K562 (cell line): ENCODE measurements at regions not wholly inside any gene's neighbourhood (a gene's known extent, or its start where the extent isn't known, plus 50 kb on each side); places are given as distances from the start of the nearest gene placed in this dataset.

Experiments used
- MCM2 ChIP-seq: fragments of 450-650 bp; IDR thresholded peaks from 2 replicates; pipeline ENCODE4 v1.6.1; 2017; ENCODE audit warnings: low read depth, mild to moderate bottlenecking
- RBBP5 ChIP-seq: fragments of 200-600 bp; sonication (generic); IDR thresholded peaks from 2 replicates; pipeline ENCODE4 v1.6.1; 2012; ENCODE audit warnings: borderline replicate concordance, mild to moderate bottlenecking, low read length, control low read depth, inconsistent platforms; ENCODE audit not compliant: insufficient read depth, poor library complexity, severe bottlenecking
- ZFP30 ChIP-seq: fragments of 250-450 bp; sonication (Bioruptor Pico); IDR thresholded peaks from 2 replicates; pipeline ENCODE4 v1.8.0; 2022; ENCODE audit warnings: moderate library complexity, mild to moderate bottlenecking, inconsistent platforms, borderline replicate concordance
- ZNF143 ChIP-seq: sonication (generic); formaldehyde crosslinking; IDR thresholded peaks from 2 replicates; pipeline ENCODE4 v1.9.0; 2022; ENCODE audit warnings: mild to moderate bottlenecking, missing genetic modification reagents
- ZNF224 ChIP-seq: sonication (generic); formaldehyde crosslinking; IDR thresholded peaks from 2 replicates; pipeline ENCODE4 v1.8.0; 2022; ENCODE audit warnings: mild to moderate bottlenecking, missing genetic modification reagents
- ZNF77 ChIP-seq: fragments of 250-450 bp; sonication (Bioruptor Pico); IDR thresholded peaks from 2 replicates; pipeline ENCODE4 v1.5.0; 2020
- TF ChIP-seq, protein P1 (sequence below): IDR thresholded peaks from 2 replicates; pipeline ENCODE4 v1.6.1; 2016; ENCODE audit warnings: missing genetic modification characterization, missing compliant biosample characterization
- TF ChIP-seq, protein P2 (sequence below): fragments of 250-450 bp; sonication (Bioruptor Pico); IDR thresholded peaks from 2 replicates; pipeline ENCODE4 v1.5.0; 2021
- TF ChIP-seq, protein P3 (sequence below): fragments of 450-650 bp; IDR thresholded peaks from 2 replicates; pipeline ENCODE4 v1.6.1; 2016; ENCODE audit warnings: mild to moderate bottlenecking, moderate library complexity

DNA sequence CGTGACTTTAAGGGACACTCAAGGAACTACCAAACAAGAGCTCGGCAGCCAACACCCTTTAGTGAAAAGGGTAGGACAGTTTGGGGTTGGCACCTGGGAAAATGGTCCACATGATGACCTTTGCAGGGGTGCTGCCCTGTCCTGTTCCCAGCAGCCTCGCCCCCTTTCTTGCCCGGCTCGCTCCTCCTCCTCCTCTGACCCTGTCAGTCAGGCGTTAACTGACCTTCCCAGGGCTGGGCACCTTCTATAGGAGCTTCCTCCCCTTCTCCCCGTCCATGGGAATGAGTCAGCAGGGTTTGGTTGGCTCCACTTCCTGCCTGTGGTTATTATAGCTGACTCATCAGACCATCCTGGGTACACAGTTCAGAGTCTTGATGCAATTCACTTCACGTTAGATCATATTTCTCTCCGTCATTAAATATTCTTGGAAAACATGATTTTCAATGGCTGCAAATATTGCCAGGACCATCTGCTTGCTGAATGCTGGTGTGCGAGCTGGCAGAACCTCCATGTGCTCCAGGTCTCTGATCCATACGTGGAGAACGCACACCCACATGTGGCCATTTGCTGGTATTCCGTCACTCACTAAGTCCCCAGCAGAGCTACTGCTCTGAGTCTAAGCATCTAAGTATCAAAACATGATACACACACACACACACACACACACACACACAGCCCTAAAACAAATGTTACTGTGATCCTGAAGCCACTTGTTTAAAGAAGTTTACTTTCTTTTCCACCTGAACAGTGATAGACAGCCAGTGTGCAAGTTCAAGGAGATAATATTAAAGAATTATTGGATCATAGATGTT lies 185.0 kb downstream of the ANAPC1 start (continued):
- TF ChIP-seq RBBP5 (peak; percentile 54), ZNF143 (CRISPR knock-in tag) (no peak), MCM2 (no peak), ZNF77 (CRISPR knock-in tag) (no peak), ZNF224 (CRISPR knock-in tag) (no peak), ZFP30 (CRISPR knock-in tag) (no peak)
- TF ChIP-seq, protein P1, sequence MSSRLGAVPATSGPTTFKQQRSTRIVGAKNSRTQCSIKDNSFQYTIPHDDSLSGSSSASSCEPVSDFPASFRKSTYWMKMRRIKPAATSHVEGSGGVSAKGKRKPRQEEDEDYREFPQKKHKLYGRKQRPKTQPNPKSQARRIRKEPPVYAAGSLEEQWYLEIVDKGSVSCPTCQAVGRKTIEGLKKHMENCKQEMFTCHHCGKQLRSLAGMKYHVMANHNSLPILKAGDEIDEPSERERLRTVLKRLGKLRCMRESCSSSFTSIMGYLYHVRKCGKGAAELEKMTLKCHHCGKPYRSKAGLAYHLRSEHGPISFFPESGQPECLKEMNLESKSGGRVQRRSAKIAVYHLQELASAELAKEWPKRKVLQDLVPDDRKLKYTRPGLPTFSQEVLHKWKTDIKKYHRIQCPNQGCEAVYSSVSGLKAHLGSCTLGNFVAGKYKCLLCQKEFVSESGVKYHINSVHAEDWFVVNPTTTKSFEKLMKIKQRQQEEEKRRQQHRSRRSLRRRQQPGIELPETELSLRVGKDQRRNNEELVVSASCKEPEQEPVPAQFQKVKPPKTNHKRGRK (tag), result no peak
- TF ChIP-seq, protein P2, sequence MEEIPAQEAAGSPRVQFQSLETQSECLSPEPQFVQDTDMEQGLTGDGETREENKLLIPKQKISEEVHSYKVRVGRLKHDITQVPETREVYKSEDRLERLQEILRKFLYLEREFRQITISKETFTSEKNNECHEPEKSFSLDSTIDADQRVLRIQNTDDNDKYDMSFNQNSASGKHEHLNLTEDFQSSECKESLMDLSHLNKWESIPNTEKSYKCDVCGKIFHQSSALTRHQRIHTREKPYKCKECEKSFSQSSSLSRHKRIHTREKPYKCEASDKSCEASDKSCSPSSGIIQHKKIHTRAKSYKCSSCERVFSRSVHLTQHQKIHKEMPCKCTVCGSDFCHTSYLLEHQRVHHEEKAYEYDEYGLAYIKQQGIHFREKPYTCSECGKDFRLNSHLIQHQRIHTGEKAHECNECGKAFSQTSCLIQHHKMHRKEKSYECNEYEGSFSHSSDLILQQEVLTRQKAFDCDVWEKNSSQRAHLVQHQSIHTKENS (CRISPR knock-in tag), result no peak
- TF ChIP-seq, protein P3, sequence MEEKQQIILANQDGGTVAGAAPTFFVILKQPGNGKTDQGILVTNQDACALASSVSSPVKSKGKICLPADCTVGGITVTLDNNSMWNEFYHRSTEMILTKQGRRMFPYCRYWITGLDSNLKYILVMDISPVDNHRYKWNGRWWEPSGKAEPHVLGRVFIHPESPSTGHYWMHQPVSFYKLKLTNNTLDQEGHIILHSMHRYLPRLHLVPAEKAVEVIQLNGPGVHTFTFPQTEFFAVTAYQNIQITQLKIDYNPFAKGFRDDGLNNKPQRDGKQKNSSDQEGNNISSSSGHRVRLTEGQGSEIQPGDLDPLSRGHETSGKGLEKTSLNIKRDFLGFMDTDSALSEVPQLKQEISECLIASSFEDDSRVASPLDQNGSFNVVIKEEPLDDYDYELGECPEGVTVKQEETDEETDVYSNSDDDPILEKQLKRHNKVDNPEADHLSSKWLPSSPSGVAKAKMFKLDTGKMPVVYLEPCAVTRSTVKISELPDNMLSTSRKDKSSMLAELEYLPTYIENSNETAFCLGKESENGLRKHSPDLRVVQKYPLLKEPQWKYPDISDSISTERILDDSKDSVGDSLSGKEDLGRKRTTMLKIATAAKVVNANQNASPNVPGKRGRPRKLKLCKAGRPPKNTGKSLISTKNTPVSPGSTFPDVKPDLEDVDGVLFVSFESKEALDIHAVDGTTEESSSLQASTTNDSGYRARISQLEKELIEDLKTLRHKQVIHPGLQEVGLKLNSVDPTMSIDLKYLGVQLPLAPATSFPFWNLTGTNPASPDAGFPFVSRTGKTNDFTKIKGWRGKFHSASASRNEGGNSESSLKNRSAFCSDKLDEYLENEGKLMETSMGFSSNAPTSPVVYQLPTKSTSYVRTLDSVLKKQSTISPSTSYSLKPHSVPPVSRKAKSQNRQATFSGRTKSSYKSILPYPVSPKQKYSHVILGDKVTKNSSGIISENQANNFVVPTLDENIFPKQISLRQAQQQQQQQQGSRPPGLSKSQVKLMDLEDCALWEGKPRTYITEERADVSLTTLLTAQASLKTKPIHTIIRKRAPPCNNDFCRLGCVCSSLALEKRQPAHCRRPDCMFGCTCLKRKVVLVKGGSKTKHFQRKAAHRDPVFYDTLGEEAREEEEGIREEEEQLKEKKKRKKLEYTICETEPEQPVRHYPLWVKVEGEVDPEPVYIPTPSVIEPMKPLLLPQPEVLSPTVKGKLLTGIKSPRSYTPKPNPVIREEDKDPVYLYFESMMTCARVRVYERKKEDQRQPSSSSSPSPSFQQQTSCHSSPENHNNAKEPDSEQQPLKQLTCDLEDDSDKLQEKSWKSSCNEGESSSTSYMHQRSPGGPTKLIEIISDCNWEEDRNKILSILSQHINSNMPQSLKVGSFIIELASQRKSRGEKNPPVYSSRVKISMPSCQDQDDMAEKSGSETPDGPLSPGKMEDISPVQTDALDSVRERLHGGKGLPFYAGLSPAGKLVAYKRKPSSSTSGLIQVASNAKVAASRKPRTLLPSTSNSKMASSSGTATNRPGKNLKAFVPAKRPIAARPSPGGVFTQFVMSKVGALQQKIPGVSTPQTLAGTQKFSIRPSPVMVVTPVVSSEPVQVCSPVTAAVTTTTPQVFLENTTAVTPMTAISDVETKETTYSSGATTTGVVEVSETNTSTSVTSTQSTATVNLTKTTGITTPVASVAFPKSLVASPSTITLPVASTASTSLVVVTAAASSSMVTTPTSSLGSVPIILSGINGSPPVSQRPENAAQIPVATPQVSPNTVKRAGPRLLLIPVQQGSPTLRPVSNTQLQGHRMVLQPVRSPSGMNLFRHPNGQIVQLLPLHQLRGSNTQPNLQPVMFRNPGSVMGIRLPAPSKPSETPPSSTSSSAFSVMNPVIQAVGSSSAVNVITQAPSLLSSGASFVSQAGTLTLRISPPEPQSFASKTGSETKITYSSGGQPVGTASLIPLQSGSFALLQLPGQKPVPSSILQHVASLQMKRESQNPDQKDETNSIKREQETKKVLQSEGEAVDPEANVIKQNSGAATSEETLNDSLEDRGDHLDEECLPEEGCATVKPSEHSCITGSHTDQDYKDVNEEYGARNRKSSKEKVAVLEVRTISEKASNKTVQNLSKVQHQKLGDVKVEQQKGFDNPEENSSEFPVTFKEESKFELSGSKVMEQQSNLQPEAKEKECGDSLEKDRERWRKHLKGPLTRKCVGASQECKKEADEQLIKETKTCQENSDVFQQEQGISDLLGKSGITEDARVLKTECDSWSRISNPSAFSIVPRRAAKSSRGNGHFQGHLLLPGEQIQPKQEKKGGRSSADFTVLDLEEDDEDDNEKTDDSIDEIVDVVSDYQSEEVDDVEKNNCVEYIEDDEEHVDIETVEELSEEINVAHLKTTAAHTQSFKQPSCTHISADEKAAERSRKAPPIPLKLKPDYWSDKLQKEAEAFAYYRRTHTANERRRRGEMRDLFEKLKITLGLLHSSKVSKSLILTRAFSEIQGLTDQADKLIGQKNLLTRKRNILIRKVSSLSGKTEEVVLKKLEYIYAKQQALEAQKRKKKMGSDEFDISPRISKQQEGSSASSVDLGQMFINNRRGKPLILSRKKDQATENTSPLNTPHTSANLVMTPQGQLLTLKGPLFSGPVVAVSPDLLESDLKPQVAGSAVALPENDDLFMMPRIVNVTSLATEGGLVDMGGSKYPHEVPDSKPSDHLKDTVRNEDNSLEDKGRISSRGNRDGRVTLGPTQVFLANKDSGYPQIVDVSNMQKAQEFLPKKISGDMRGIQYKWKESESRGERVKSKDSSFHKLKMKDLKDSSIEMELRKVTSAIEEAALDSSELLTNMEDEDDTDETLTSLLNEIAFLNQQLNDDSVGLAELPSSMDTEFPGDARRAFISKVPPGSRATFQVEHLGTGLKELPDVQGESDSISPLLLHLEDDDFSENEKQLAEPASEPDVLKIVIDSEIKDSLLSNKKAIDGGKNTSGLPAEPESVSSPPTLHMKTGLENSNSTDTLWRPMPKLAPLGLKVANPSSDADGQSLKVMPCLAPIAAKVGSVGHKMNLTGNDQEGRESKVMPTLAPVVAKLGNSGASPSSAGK, result peak; percentile 73
